ENCODE measurements at regions not wholly inside any gene's neighbourhood (a gene's known extent, or its start where the extent isn't known, plus 50 kb on each side); places are given as distances from the start of the nearest gene placed in this dataset.
"Not testable (repeated sequence)": the region's sequence is repeated elsewhere in the genome, so short reads cannot be mapped to it uniquely, and the experiment has no call there.

DNA sequence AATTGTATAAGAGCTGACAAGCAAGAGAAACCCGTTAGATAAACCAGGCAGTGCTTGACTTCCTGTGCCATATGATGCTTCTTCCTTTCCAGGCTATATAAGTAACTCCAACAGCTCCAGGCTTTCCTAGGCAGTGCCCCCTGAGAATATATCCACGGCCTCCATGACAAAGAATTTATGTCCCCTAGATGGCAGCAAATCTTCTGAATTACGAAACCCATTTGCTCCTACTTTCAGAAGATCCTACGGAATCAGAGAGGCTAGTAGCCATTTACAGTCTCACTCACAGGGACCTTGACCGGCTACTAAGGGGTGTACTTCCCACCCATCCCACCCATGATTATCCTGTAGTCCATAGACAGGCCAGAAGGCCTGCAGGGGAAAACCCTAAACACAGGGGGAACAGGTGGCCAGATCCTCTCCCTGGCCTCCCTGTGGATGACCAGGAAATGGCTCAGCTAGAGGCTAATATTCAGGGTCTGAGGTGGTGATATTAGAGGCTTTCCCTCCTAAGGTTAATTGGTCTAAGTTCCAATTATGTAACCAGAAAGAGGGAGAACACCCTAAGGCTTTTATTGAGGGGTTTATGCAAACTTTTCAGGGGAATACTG, 77.2 kb upstream of the DCD start:
- DNase-seq (ENCODE audit: low spot score in 2 of 2) (no peak), ATAC-seq (no peak)
- H3K9me3 Mint-ChIP-seq = no peaks in the 10 kb centered on the region
- no peaks in the 10 kb centered on the region for H3K36me3 Mint-ChIP-seq
- no peak overlapping the region for H3K27ac Mint-ChIP-seq

DNA sequence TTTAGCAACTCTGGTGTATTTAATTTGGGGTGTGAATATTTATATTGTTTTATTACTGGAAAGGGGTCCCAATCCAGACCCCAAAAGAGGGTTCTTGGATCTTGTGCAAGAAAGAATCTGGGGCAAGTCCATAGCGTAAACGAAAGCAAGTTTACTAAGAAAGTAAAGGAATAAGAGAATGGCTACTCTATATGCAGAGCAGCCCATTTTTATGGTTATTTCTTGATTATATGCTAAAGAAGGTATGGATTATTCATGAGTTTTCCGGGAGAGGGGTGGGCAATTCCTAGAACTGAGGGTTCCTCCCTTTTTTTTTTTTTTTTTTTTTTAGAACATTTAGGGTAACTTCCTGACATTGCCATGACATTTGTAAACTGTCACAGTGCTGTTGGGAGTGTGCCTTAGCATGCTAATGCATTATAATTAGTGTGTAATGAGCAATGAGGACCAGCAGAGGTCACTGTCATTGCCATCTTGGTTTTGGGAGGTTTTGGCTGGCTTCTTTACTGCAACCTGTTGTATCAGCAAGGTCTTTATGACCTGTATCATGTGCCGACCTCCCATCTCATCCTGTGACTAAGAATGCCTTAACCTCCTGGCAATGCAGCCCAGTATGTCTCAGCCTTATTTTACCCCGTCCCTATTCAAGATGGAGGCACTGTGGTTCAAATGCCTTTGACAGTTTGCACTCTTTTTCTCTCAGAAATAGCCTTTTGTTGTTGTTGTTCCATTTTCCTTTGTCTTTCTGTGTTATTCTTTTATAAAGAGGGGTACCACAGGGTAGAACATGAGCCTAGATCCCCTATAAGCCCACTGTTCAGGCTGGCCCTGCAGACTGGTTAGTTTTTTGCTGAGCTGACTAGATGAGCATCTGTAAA, 75.5 kb upstream of the DCD start:
- Mint-ChIP-seq H3K36me3 (no peaks in the 10 kb centered on the region), H3K9me3 (no peaks in the 10 kb centered on the region), H3K27ac (no peak overlapping the region)
- DNase-seq (ENCODE audit: low spot score in 2 of 2) (peak in 1 of 2 donors; percentile 35), ATAC-seq (peak; percentile 28 to 40)

DNA sequence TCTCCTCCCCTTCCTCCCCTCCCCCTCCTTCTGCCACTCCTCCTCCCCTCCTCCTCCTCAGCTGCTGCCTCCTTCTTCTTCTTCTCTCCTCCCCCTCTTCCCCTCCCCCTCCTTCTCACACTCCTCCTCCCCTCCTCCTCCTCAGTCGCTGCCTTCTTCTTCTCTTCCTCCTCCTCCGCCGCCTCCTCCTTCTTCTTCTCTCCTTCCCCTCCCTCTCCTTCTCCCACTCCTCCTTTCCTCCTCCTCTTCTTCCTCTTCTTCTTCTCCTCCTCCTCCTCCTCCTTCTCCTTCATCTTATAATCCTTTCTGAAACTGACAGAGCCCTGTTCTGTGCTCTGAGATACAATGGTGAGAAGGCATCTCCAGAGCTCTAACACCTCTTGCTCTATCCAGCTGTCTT, 73.1 kb upstream of the DCD start:
- H3K9me3 Mint-ChIP-seq = no peaks in the 10 kb centered on the region
- H3K27ac Mint-ChIP-seq = no peak overlapping the region
- no peaks in the 10 kb centered on the region for H3K36me3 Mint-ChIP-seq
- ATAC-seq = no peak
- DNase-seq (ENCODE audit: low spot score in 2 of 2) = no peak

DNA sequence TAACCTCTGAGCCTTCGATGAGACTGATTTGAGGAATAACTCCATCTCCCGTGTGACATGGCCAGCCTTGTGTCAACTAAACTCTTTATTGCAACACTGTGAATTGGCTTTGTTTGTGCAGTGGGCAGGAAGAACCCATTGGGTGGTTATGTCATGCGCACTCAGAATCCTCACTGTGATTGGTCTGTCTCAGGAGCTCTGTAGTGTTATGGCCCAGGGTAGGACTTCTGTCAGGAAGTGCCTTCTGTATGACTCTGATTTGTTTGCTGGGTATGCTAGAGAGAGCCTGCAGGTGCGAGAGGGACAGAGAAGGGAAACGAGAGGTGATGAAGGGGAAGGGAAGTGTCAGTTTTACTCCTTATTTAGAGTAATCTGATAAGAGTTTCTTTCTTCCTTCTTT, 71.5 kb upstream of the DCD start:
- no peaks in the 10 kb centered on the region for H3K9me3 Mint-ChIP-seq
- H3K36me3 Mint-ChIP-seq = no peaks in the 10 kb centered on the region
- no peak overlapping the region for H3K27ac Mint-ChIP-seq
- DNase-seq (ENCODE audit: low spot score in 2 of 2) = no peak
- ATAC-seq = no peak

DNA sequence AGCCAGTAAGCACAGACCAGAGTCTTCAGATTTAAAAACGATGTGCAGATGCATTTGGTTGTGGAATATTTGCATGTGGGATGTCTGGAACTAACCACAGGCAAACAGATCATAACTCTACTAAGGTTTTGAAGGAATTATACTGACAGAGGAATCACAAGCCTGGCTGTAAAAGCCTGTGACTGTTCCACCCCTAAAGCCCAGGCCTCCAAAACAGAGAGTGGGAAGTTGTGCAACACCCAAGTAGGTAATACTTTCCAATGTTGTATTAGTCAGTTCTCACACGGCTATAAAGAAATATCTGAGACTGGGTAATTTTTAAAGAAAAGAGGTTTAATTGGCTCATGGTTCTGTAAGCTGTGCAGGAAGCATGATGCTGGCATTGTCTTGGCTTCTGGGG, 68.1 kb upstream of the DCD start:
- no peaks in the 10 kb centered on the region for H3K9me3 Mint-ChIP-seq
- ATAC-seq (no peak), DNase-seq (ENCODE audit: low spot score in 2 of 2) (no peak)
- no peaks in the 10 kb centered on the region for H3K36me3 Mint-ChIP-seq
- H3K27ac Mint-ChIP-seq = no peak overlapping the region

DNA sequence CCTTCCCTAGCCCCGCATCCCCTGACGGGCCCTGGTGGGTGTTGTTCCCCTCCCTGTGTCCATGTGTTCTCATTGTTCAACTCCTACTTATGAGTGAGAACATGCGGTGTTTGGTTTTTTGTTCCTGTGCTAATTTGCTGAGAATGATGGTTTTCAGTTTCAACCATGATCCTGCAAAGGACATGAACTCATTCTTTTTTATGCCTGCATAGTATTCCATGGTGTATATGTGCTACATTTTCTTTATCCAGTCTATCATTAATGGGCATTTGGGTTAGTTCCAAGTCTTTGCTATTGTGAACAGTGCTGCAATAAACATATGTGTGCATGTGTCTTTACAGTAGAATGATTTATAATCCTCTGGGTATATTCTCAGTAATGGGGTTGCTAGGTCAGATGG, 65.7 kb upstream of the DCD start:
- H3K27ac Mint-ChIP-seq; DNase-seq (ENCODE audit: low spot score in 2 of 2); H3K9me3 Mint-ChIP-seq; H3K36me3 Mint-ChIP-seq; ATAC-seq: not testable (repeated sequence)

DNA sequence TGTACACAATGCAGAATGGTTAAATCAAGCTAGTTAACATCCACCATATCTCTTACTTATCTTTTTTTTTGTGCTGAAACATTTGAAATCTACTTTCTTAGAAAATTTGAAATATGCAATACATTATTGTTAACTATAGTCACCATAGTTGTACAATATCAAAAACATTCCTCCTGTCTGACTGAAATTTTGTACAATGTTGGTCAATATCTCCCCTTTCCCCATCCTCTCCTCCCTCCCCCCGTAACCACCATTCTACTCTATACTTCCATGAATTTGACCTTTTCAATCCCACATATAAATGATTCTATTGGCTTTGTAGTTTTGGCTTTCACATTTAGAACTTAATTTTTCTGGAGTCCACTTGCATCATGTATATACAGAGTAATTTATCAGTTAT, 63.5 kb upstream of the DCD start:
- no peak for ATAC-seq
- Mint-ChIP-seq H3K27ac (no peak overlapping the region), H3K9me3 (no peaks in the 10 kb centered on the region), H3K36me3 (no peaks in the 10 kb centered on the region)
- DNase-seq (ENCODE audit: low spot score in 2 of 2) = no peak

DNA sequence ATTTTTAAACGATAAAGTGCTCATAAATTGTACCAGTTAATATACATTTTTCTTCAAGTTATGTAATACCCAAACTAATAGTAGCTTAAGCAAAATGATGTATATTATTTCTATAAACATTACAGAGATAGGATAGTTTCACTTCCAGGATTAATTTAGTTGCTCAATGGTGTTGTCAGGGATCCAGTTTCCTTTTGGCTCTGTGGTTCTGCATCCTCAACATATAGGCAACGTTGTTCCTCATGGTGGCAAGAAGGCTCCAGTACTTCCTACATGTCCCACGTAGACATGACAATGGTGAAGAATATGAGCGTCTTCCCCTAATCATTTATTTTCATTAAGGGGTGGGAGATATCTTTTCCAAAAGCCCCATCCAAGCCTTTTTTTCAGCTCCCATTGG, 60.7 kb upstream of the DCD start:
- ATAC-seq = no peak
- Mint-ChIP-seq H3K9me3 (no peaks in the 10 kb centered on the region), H3K27ac (no peak overlapping the region), H3K36me3 (no peaks in the 10 kb centered on the region)
- DNase-seq (ENCODE audit: low spot score in 2 of 2) = no peak

DNA sequence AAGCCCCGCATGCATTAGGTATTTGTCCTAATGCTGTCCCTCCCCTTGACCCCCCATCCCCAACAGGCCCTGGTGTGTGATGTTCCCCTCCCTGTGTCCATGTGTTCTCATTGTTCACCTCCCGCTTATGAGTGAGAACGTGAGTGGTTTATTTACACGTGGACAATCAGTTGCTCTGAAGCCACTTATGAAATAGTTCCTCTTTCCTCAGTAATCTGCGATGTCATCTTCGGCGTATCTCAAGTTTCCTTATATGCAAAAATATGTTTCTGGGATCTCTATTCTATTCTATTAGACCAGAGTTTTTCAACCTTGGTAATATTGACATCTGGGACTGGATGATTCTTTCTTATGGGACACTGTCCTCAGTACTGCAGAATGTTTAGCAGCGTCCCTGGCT, 56.0 kb upstream of the DCD start:
- ATAC-seq = no peak
- Mint-ChIP-seq H3K9me3 (no peaks in the 10 kb centered on the region), H3K27ac (no peak overlapping the region), H3K36me3 (no peaks in the 10 kb centered on the region)
- no peak for DNase-seq (ENCODE audit: low spot score in 2 of 2)

DNA sequence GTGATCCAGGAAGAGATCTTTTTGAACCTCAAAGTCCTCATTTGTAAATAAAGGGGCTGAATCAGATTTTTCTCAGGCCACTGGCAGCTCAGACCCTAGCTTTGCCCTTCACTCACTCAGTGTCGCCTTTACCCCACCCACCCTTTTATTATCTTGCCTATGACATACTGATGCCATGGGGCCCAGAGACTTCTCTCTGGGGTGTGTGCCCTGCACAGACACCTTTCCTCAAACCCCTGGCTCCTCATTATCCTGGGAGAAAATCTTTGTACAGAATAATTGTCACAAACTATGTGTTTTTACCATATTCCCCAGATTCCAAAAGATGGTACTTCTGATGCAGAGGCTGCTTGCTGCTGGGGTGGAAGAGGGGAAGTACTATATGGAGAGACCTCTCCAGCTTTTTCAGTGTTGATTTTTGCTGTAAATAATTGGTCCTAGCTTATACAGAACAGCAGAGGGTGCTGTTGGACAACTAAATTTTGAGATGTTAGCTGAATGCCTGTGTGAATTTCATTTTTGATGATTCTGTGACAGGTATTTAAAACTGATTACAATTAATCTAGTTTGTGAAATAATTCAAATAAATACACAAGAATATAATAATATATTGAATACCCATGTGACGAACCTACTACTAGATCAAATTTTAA, 53.9 kb upstream of the DCD start:
- Mint-ChIP-seq H3K36me3 (no peaks in the 10 kb centered on the region), H3K9me3 (no peaks in the 10 kb centered on the region)
- no peak for DNase-seq (ENCODE audit: low spot score in 2 of 2)

DNA sequence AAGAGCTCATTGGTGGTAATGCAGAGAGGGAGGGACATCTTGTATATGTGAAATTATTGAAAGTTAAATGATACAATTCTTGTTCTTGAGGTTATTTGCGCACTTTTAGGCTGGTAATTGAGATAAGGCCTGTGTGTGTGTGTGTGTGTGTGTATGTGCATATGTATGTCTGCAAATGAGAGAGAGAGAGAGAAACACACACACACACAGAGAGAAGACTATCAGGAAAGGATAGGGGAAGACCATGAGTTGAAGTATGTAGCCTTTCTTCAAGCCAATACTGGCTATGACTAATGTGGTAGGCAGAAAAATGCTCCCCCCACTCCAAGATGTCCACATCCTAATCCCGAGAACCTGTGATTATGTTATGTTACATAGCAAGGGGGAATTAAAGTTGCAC, 52.7 kb upstream of the DCD start:
- H3K27ac Mint-ChIP-seq = no peak overlapping the region
- no peaks in the 10 kb centered on the region for H3K36me3 Mint-ChIP-seq
- DNase-seq (ENCODE audit: low spot score in 2 of 2) = no peak
- no peaks in the 10 kb centered on the region for H3K9me3 Mint-ChIP-seq
- no peak for ATAC-seq

More for the DNA sequence above, 53.9 kb upstream of the DCD start:
- no peak overlapping the region for H3K27ac Mint-ChIP-seq
- ATAC-seq = peak in 1 of 2 donors; percentile 54

DNA sequence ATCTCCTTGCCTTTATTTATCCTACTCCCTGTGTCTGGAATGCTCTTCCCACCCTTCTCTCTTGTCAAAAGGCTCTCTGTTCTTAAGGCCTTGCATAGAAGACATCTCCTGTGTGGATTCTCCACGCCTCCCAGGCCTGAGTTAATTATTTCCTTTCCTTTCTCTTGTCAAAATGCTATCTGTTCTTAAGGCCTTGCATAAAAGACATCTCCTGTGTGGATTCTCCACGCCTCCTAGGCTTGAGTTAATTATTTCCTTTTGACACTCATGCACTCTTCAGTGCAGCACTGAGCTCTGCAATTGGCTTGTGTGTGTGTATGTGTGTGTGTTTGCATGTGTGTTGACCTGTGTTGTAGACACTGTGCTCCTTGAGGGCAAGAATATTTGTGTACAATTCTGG, 52.1 kb upstream of the DCD start:
- Mint-ChIP-seq H3K36me3 (no peaks in the 10 kb centered on the region), H3K27ac (no peak overlapping the region), H3K9me3 (no peaks in the 10 kb centered on the region)
- ATAC-seq (no peak), DNase-seq (ENCODE audit: low spot score in 2 of 2) (no peak)

Data from activated naive CD4-positive, alpha-beta T cell treated with anti-CD3 and anti-CD28 coated beads, Interleukin-2, amount 50 U/mL, for 72 hours (primary cell).